Panc1 (cell line): ENCODE measurements at regions not wholly inside any gene's neighbourhood (a gene's known extent, or its start where the extent isn't known, plus 50 kb on each side); places are given as distances from the start of the nearest gene placed in this dataset.
"Not testable (repeated sequence)": the region's sequence is repeated elsewhere in the genome, so short reads cannot be mapped to it uniquely, and the experiment has no call there.

ENCODE experiments used
- CTCF ChIP-seq: fragments of 450-650 bp; IDR thresholded peaks from 2 replicates; pipeline ENCODE4 v1.5.1; 2017; ENCODE audit warnings: mild to moderate bottlenecking
- POLR2AphosphoS5 ChIP-seq: IDR thresholded peaks from 2 replicates; pipeline ENCODE4 v1.6.1; 2012; ENCODE audit warnings: mild to moderate bottlenecking, low read depth, low read length, moderate library complexity
- TF ChIP-seq, protein P1 (sequence below), 2 experiments: IDR thresholded peaks; 2 replicates each; pipeline ENCODE4 v1.6.1; 2011 to 2012; ENCODE audit warnings: low read depth in 2 of 2, control low read depth in 1 of 2, low read length in 1 of 2, mild to moderate bottlenecking in 1 of 2, moderate library complexity in 1 of 2; ENCODE audit not compliant: insufficient read depth in 1 of 2

DNA sequence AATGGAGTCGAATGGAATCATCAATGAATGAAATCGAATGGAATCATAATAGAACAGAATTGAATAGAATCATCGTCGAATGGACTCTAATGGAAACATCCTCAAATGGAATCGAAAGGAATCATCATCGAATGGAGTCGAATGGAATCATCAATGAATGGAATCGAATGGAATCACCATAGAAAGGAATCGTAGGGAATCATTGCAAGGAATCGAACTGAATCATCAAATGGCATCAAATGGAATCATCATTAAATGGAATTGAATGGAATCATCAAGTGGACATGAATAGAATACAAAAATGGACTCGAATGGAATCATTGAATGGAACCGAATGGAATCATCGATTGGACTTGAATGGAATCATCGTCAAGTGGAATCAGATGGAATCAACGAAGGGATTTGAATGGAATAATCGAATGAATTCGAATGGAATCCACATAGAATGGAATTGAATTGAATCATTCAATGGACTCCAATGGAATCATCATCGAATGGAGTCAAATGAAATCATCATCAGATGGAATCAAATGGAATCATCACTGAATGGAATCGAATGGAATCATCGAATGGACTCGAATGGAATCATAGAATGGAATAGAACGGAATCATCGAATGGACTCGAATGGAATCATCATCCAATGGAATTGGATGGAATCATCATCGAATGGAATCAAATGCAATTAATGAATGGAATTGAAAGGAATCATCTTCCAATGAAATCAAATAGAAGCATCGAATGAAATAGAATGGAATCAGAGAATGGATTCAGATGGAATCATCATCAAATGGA lies 228.1 kb downstream of the SHCBP1 start:
- not testable (repeated sequence) for TF ChIP-seq CTCF, POLR2AphosphoS5
- TF ChIP-seq, protein P1, sequence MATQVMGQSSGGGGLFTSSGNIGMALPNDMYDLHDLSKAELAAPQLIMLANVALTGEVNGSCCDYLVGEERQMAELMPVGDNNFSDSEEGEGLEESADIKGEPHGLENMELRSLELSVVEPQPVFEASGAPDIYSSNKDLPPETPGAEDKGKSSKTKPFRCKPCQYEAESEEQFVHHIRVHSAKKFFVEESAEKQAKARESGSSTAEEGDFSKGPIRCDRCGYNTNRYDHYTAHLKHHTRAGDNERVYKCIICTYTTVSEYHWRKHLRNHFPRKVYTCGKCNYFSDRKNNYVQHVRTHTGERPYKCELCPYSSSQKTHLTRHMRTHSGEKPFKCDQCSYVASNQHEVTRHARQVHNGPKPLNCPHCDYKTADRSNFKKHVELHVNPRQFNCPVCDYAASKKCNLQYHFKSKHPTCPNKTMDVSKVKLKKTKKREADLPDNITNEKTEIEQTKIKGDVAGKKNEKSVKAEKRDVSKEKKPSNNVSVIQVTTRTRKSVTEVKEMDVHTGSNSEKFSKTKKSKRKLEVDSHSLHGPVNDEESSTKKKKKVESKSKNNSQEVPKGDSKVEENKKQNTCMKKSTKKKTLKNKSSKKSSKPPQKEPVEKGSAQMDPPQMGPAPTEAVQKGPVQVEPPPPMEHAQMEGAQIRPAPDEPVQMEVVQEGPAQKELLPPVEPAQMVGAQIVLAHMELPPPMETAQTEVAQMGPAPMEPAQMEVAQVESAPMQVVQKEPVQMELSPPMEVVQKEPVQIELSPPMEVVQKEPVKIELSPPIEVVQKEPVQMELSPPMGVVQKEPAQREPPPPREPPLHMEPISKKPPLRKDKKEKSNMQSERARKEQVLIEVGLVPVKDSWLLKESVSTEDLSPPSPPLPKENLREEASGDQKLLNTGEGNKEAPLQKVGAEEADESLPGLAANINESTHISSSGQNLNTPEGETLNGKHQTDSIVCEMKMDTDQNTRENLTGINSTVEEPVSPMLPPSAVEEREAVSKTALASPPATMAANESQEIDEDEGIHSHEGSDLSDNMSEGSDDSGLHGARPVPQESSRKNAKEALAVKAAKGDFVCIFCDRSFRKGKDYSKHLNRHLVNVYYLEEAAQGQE (IDR thresholded peaks at IDR 0.05; ENCODE audit: insufficient read depth in 1 of 2, low read depth in 2 of 2, low read length in 1 of 2): not testable (repeated sequence)
